Testis (tissue), 2 donors: ENCODE measurements at regions not wholly inside any gene's neighbourhood (a gene's known extent, or its start where the extent isn't known, plus 50 kb on each side); places are given as distances from the start of the nearest gene placed in this dataset.

ENCODE experiments used
- POLR2A ChIP-seq: fragments of 450-650 bp; IDR thresholded peaks from one replicate; pipeline ENCODE4 v1.6.1; 2017; ENCODE audit warnings: antibody characterized with exemption, mild to moderate bottlenecking, moderate library complexity
- TF ChIP-seq, protein P1 (sequence below), 3 experiments: fragments of 450-650 bp in 2 of 3; fragments of 200-600 bp in 1 of 3; sonication (generic) in 1 of 3; IDR thresholded peaks; one replicate each; pipeline ENCODE4 v1.5.1; 2016 to 2019; ENCODE audit warnings: antibody characterized with exemption in 3 of 3, mild to moderate bottlenecking in 2 of 3, moderate library complexity in 1 of 3

DNA sequence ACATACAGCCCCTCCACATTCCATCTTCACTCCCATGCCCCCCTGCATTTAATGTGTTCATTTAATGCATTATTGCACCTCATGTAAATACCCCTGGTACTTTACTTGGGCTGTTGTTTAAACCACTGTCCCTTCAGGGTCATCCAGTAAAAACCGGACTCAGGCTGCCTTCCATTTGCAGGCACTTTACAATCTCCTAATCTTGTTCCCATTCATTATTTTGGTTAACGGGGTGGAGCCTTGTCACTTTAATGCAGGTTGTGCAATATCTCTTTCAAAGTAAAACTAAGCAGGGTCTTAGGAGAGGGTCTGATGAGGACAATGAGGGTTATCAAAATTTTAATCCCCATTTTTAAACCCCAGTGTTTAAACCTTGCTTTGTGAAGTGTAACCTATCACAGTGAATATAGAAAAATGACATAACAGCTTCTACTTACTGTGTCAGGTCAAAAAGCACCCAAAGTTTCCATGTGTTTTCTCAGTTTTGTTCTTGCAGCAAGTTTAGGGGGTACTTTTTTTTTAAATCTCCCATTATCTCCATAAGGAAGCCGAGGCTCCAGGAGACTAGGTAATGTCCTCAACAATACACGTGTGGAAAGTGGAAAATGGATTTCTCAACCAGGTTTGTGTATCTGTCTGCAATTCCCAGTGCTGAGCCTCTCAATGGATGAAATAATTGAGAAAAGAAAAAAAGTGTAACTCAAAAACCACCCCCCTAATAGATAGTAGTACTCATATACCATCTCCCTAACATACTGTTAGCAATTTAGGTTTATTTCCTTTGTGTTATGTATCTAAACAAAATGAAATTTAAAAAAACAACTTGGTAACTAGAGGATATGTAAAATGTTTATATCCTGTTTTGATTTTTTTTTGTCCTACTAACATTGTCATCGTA, 54.2 kb upstream of the SPRY4 start:
- TF ChIP-seq, protein P1, sequence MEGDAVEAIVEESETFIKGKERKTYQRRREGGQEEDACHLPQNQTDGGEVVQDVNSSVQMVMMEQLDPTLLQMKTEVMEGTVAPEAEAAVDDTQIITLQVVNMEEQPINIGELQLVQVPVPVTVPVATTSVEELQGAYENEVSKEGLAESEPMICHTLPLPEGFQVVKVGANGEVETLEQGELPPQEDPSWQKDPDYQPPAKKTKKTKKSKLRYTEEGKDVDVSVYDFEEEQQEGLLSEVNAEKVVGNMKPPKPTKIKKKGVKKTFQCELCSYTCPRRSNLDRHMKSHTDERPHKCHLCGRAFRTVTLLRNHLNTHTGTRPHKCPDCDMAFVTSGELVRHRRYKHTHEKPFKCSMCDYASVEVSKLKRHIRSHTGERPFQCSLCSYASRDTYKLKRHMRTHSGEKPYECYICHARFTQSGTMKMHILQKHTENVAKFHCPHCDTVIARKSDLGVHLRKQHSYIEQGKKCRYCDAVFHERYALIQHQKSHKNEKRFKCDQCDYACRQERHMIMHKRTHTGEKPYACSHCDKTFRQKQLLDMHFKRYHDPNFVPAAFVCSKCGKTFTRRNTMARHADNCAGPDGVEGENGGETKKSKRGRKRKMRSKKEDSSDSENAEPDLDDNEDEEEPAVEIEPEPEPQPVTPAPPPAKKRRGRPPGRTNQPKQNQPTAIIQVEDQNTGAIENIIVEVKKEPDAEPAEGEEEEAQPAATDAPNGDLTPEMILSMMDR (IDR thresholded peaks at IDR 0.05), result no peak
- no peak for TF ChIP-seq POLR2A
